Peyer's patch (tissue), 4 donors: ENCODE measurements at regions not wholly inside any gene's neighbourhood (a gene's known extent, or its start where the extent isn't known, plus 50 kb on each side); places are given as distances from the start of the nearest gene placed in this dataset.

ENCODE experiments used
- DNase-seq, 3 donors: peaks; one replicate each; pipeline ENCODE4 v3.0.0-alpha.2; 2017 to 2019
- H3K27ac ChIP-seq, 4 donors: fragments of 200-600 bp; sonication (generic); one replicate each; pipeline ENCODE4 v1.5.1; 2016 to 2019
- H3K27me3 ChIP-seq, 2 donors: fragments of 200-600 bp; sonication (generic); one replicate each; pipeline ENCODE4 v1.5.1; 2019
- H3K36me3 ChIP-seq, 3 donors: fragments of 200-600 bp; sonication (generic); one replicate each; pipeline ENCODE4 v1.5.1; 2016 to 2019
- H3K4me1 ChIP-seq, 4 donors: fragments of 200-600 bp; sonication (generic); one replicate each; pipeline ENCODE4 v1.5.1; 2016 to 2019
- H3K4me3 ChIP-seq, 4 donors: fragments of 200-600 bp; sonication (generic); 1 replicate in 3 of 4; 2 replicates in 1 of 4; pipeline ENCODE4 v1.5.1; 2016 to 2019; ENCODE audit warnings: mild to moderate bottlenecking in 1 of 4
- H3K9me3 ChIP-seq, 4 donors: fragments of 200-600 bp; sonication (generic); one replicate each; pipeline ENCODE4 v1.5.1; 2016 to 2019; ENCODE audit warnings: mild to moderate bottlenecking in 1 of 4
- CTCF ChIP-seq, 6 experiments: fragments of 450-650 bp in 4 of 6; fragments of 200-600 bp in 2 of 6; sonication (generic) in 1 of 6; IDR thresholded peaks; one replicate each; pipeline ENCODE4 v1.5.1; 2017 to 2019; ENCODE audit warnings: antibody characterized with exemption in 6 of 6, mild to moderate bottlenecking in 3 of 6, moderate library complexity in 1 of 6
- POLR2A ChIP-seq, 2 donors: fragments of 450-650 bp; IDR thresholded peaks; one replicate each; pipeline ENCODE4 v1.5.1; 2017; ENCODE audit warnings: antibody characterized with exemption in 2 of 2, mild to moderate bottlenecking in 2 of 2, moderate library complexity in 2 of 2

GRCh38 chr2:241976296-241976695 is 106.8 kb downstream of the RTP5 start:
- Histone ChIP-seq H3K36me3 (no peaks in the 10 kb centered on the region), H3K9me3 (no peaks in the 10 kb centered on the region), H3K27me3 (no peaks in the 10 kb centered on the region), H3K27ac (no peak overlapping the region), H3K4me1 (no peaks in the 10 kb centered on the region), H3K4me3 (no peak overlapping the region)
- TF ChIP-seq POLR2A (IDR thresholded peaks at IDR 0.05) = no peak
- TF ChIP-seq CTCF (IDR thresholded peaks at IDR 0.05) = no peak
- DNase-seq = peak in 2 of 3 donors; percentile 30 to 34

- H3K36me3 ChIP-seq = no peaks in the 10 kb centered on the region
- TF ChIP-seq POLR2A (IDR thresholded peaks at IDR 0.05) (no peak), CTCF (IDR thresholded peaks at IDR 0.05) (no peak)
- no peaks in the 10 kb centered on the region for H3K9me3 ChIP-seq
- no peaks in the 10 kb centered on the region for H3K4me1 ChIP-seq
- peak overlapping the region in 1 of 4 donors; percentile 53 for H3K27ac ChIP-seq
- H3K27me3 ChIP-seq = no peaks in the 10 kb centered on the region
- peak; percentile 37 to 64 (median 54) for DNase-seq
- H3K4me3 ChIP-seq = no peak overlapping the region
Measured at GRCh38 chr2:241977557-241978300, 108.2 kb downstream of the RTP5 start.

- DNase-seq = peak in 2 of 3 donors; percentile 2 to 25
- TF ChIP-seq POLR2A (IDR thresholded peaks at IDR 0.05) (no peak), CTCF (IDR thresholded peaks at IDR 0.05) (no peak)
- Histone ChIP-seq H3K9me3 (no peaks in the 10 kb centered on the region), H3K36me3 (no peaks in the 10 kb centered on the region), H3K4me1 (no peaks in the 10 kb centered on the region), H3K27me3 (no peaks in the 10 kb centered on the region), H3K27ac (no peak overlapping the region), H3K4me3 (no peak overlapping the region)
Measured at GRCh38 chr2:241978670-241979069, 109.1 kb downstream of the RTP5 start.

GRCh38 chr2:241980193-241980592 is 110.7 kb downstream of the RTP5 start:
- TF ChIP-seq POLR2A (IDR thresholded peaks at IDR 0.05) (no peak), CTCF (IDR thresholded peaks at IDR 0.05) (no peak)
- Histone ChIP-seq H3K27ac (no peak overlapping the region), H3K36me3 (no peaks in the 10 kb centered on the region), H3K9me3 (no peaks in the 10 kb centered on the region), H3K27me3 (no peaks in the 10 kb centered on the region), H3K4me1 (no peaks in the 10 kb centered on the region), H3K4me3 (no peak overlapping the region)
- peak in 2 of 3 donors; percentile 50 to 71 for DNase-seq

- H3K9me3 ChIP-seq = no peaks in the 10 kb centered on the region
- no peaks in the 10 kb centered on the region for H3K4me1 ChIP-seq
- H3K36me3 ChIP-seq = no peaks in the 10 kb centered on the region
- H3K27me3 ChIP-seq = no peaks in the 10 kb centered on the region
- H3K4me3 ChIP-seq = no peak overlapping the region
- TF ChIP-seq POLR2A (IDR thresholded peaks at IDR 0.05) = no peak
- no peak for TF ChIP-seq CTCF (IDR thresholded peaks at IDR 0.05)
- DNase-seq = peak in 2 of 3 donors; percentile 30 to 44
- H3K27ac ChIP-seq = no peak overlapping the region
Measured at GRCh38 chr2:241981076-241981700, 111.7 kb downstream of the RTP5 start.
